ENCODE measurements at regions not wholly inside any gene's neighbourhood (a gene's known extent, or its start where the extent isn't known, plus 50 kb on each side); places are given as distances from the start of the nearest gene placed in this dataset.

GRCh38 chr18:75846321-75846720 is 418.8 kb upstream of the SMIM21 start:
- TF ChIP-seq POLR2A (IDR thresholded peaks at IDR 0.05) (no peak), CTCF (IDR thresholded peaks at IDR 0.05 in 4 of 5, conservative IDR thresholded peaks at IDR 0.05 in 1 of 5) (no peak)
